H9 (cell line): ENCODE measurements at regions not wholly inside any gene's neighbourhood (a gene's known extent, or its start where the extent isn't known, plus 50 kb on each side); places are given as distances from the start of the nearest gene placed in this dataset.

ENCODE experiments used
- DNase-seq: peaks from one replicate; pipeline ENCODE4 v3.0.0-alpha.2; 2017
- H2AFZ ChIP-seq: one replicate; pipeline ENCODE4 v1.6.1; 2013; ENCODE audit warnings: mild to moderate bottlenecking, low read length, control low read depth, moderate library complexity
- H2AK5ac ChIP-seq: 2 replicates; pipeline ENCODE4 v1.6.1; 2013; ENCODE audit warnings: low read length, control low read depth, mixed read lengths; ENCODE audit not compliant: insufficient read length
- H2BK120ac ChIP-seq: one replicate; pipeline ENCODE4 v1.6.1; 2013; ENCODE audit warnings: low read depth, mild to moderate bottlenecking, low read length, control low read depth, inconsistent platforms; ENCODE audit not compliant: poor library complexity, severe bottlenecking
- H2BK12ac ChIP-seq: 2 replicates; pipeline ENCODE4 v1.6.1; 2013; ENCODE audit warnings: low read length, control low read depth, mixed read lengths, low read depth; ENCODE audit not compliant: insufficient read length
- H2BK15ac ChIP-seq: 2 replicates; pipeline ENCODE4 v1.6.1; 2013; ENCODE audit warnings: low read depth, low read length, control low read depth
- H2BK20ac ChIP-seq: one replicate; pipeline ENCODE4 v1.6.1; 2013; ENCODE audit warnings: low read depth, mild to moderate bottlenecking, low read length, control low read depth, inconsistent platforms; ENCODE audit not compliant: poor library complexity, severe bottlenecking
- H2BK5ac ChIP-seq: 2 replicates; pipeline ENCODE4 v1.6.1; 2013; ENCODE audit warnings: low read length, control low read depth, mixed read lengths; ENCODE audit not compliant: insufficient read length
- H3K14ac ChIP-seq: 2 replicates; pipeline ENCODE4 v1.6.1; 2013; ENCODE audit warnings: low read length, control low read depth; ENCODE audit not compliant: insufficient read depth
- H3K18ac ChIP-seq: 2 replicates; pipeline ENCODE4 v1.6.1; 2013; ENCODE audit warnings: low read depth, mild to moderate bottlenecking, mixed read lengths, low read length, control low read depth; ENCODE audit not compliant: insufficient read length
- H3K23ac ChIP-seq: 2 replicates; pipeline ENCODE4 v1.6.1; 2013; ENCODE audit warnings: low read length, control low read depth, mixed read lengths, low read depth; ENCODE audit not compliant: insufficient read length
- H3K23me2 ChIP-seq: 2 replicates; pipeline ENCODE4 v1.6.1; 2013; ENCODE audit warnings: low read depth, mild to moderate bottlenecking, mixed read lengths, low read length, control low read depth; ENCODE audit not compliant: insufficient read length, poor library complexity, severe bottlenecking
- H3K27ac ChIP-seq: 2 replicates; pipeline ENCODE4 v1.5.1; 2013; ENCODE audit warnings: low read length, control low read depth, mixed read lengths, low read depth; ENCODE audit not compliant: insufficient read length
- H3K27me3 ChIP-seq: 2 replicates; pipeline ENCODE4 v1.6.1; 2013; ENCODE audit warnings: low read length, control low read depth, inconsistent platforms; ENCODE audit not compliant: insufficient read depth
- H3K4ac ChIP-seq: 2 replicates; pipeline ENCODE4 v1.6.1; 2013; ENCODE audit warnings: low read depth, mild to moderate bottlenecking, control low read depth, inconsistent platforms, low read length, moderate library complexity
- H3K4me1 ChIP-seq: 2 replicates; pipeline ENCODE4 v1.6.1; 2013; ENCODE audit warnings: low read length, control low read depth, inconsistent platforms; ENCODE audit not compliant: insufficient read depth
- H3K4me2 ChIP-seq: 2 replicates; pipeline ENCODE4 v1.6.1; 2013; ENCODE audit warnings: low read length, control low read depth, mixed read lengths; ENCODE audit not compliant: insufficient read length, insufficient read depth
- H3K56ac ChIP-seq: 2 replicates; pipeline ENCODE4 v1.6.1; 2013; ENCODE audit warnings: low read depth, mild to moderate bottlenecking, mixed read lengths, low read length, control low read depth; ENCODE audit not compliant: insufficient read length
- H3K79me1 ChIP-seq: 2 replicates; pipeline ENCODE4 v1.6.1; 2013; ENCODE audit warnings: low read depth, mild to moderate bottlenecking, moderate library complexity, low read length, control low read depth, inconsistent platforms; ENCODE audit not compliant: insufficient read depth, poor library complexity, severe bottlenecking
- H3K79me2 ChIP-seq: 2 replicates; pipeline ENCODE4 v1.6.1; 2013; ENCODE audit warnings: low read length, control low read depth, inconsistent platforms; ENCODE audit not compliant: insufficient read depth
- H3K9ac ChIP-seq: 2 replicates; pipeline ENCODE4 v1.6.1; 2013; ENCODE audit warnings: low read length, control low read depth, mixed read lengths; ENCODE audit not compliant: insufficient read length; ENCODE audit errors: extremely low read depth
- H3K9me3 ChIP-seq: one replicate; pipeline ENCODE4 v1.6.1; 2013; ENCODE audit warnings: low read depth, low read length, inconsistent platforms; ENCODE audit not compliant: control insufficient read depth
- H3T11ph ChIP-seq: one replicate; pipeline ENCODE4 v1.6.1; 2013; ENCODE audit warnings: mild to moderate bottlenecking, low read length, control low read depth, inconsistent platforms
- H4K20me1 ChIP-seq: one replicate; pipeline ENCODE4 v1.6.1; 2013; ENCODE audit not compliant: control insufficient read depth, insufficient read length, insufficient read depth
- H4K5ac ChIP-seq: 2 replicates; pipeline ENCODE4 v1.6.1; 2013; ENCODE audit warnings: low read depth, mild to moderate bottlenecking, mixed read lengths, low read length, control low read depth; ENCODE audit not compliant: insufficient read length
- H4K8ac ChIP-seq: replicated peaks from 2 replicates; pipeline ENCODE4 v1.6.1; 2013; ENCODE audit warnings: low read length, control low read depth, mixed read lengths, low read depth; ENCODE audit not compliant: insufficient read length
- H4K91ac ChIP-seq: 2 replicates; pipeline ENCODE4 v1.6.1; 2013; ENCODE audit warnings: low read depth, mild to moderate bottlenecking, moderate library complexity, mixed read lengths, low read length, control low read depth; ENCODE audit not compliant: insufficient read length
- H3K27ac Mint-ChIP-seq, 3 experiments: 2 replicates in 2 of 3; 3 replicates in 1 of 3; pipeline ENCODE4 v1.8.0; 2020 to 2021; ENCODE audit warnings: mixed read lengths in 3 of 3, mild to moderate bottlenecking in 1 of 3, moderate library complexity in 1 of 3
- H3K27me3 Mint-ChIP-seq: 2 replicates; pipeline ENCODE4 v1.8.0; 2021; ENCODE audit warnings: low read depth, mild to moderate bottlenecking, moderate library complexity, mixed read lengths
- H3K36me3 Mint-ChIP-seq, 3 experiments: 2 replicates in 2 of 3; 3 replicates in 1 of 3; pipeline ENCODE4 v1.8.0; 2020 to 2021; ENCODE audit warnings: low read depth in 3 of 3, mixed read lengths in 3 of 3; ENCODE audit not compliant: insufficient read depth in 1 of 3
- H3K4me1 Mint-ChIP-seq, 2 experiments: 2 replicates each; pipeline ENCODE4 v1.8.0; 2020; ENCODE audit warnings: mixed read lengths in 2 of 2
- H3K4me3 Mint-ChIP-seq, 2 experiments: 2 replicates in 1 of 2; 3 replicates in 1 of 2; pipeline ENCODE4 v1.8.0; 2020 to 2021; ENCODE audit warnings: mild to moderate bottlenecking in 2 of 2, mixed read lengths in 2 of 2, moderate library complexity in 1 of 2
- H3K9me3 Mint-ChIP-seq, 2 experiments: 2 replicates in 1 of 2; 3 replicates in 1 of 2; pipeline ENCODE4 v1.8.0; 2020; ENCODE audit warnings: mild to moderate bottlenecking in 2 of 2, mixed read lengths in 2 of 2, moderate library complexity in 1 of 2
- CTCF ChIP-seq: fragments of 200-600 bp; sonication (generic); conservative IDR thresholded peaks from 3 replicates; pipeline ENCODE4 v1.8.0; 2021; ENCODE audit warnings: antibody characterized with exemption, mild to moderate bottlenecking
- WGBS: extraction: QIAGEN DNeasy Blood & Tissue Kit; methylation state at CpG from one replicate; pipeline ENCODE4 v1.1.7; 2013; ENCODE audit warnings: missing lambda C conversion rate, low lambda C conversion rate, mixed read lengths; ENCODE audit not compliant: insufficient read length; ENCODE audit errors: extremely low coverage; 5-methylcytosine and 5-hydroxymethylcytosine counted together

GRCh38 chr3:13158871-13159270 is 85.6 kb upstream of the IQSEC1 start:
- H3K18ac ChIP-seq: no peak overlapping the region
- H3K56ac ChIP-seq: no peak overlapping the region
- no peaks in the 10 kb centered on the region for H3K79me1 ChIP-seq
- H3K36me3 Mint-ChIP-seq: peaks cover 4 to 10% (median 10%) of the 10 kb centered on the region in 3 experiments
- no peak for TF ChIP-seq CTCF
- H3K4me1 ChIP-seq: peaks cover 7% of the 10 kb centered on the region; the same call in 1 of the 2 replicates
- H3T11ph ChIP-seq: no peak overlapping the region
- H2BK15ac ChIP-seq: no peak overlapping the region
- H2AFZ ChIP-seq: no peak overlapping the region
- no peaks in the 10 kb centered on the region for H3K9me3 ChIP-seq
- H3K79me2 ChIP-seq: no peaks in the 10 kb centered on the region
- H3K4me1 Mint-ChIP-seq: peaks cover 42 to 50% of the 10 kb centered on the region in 2 experiments
- no peak overlapping the region for H3K14ac ChIP-seq
- no peak overlapping the region for H2AK5ac ChIP-seq
- H3K27me3 Mint-ChIP-seq: no peaks in the 10 kb centered on the region
- H2BK5ac ChIP-seq: no peak overlapping the region
- no CpG with 5 or more reads among the region's 6 CpGs for WGBS
- no peak for DNase-seq
- H3K4me2 ChIP-seq: no peak overlapping the region
- H3K27ac ChIP-seq: no peak overlapping the region
- H3K4ac ChIP-seq: no peak overlapping the region
- H4K8ac ChIP-seq: no peak overlapping the region
- H4K20me1 ChIP-seq: no peaks in the 10 kb centered on the region
- no peak overlapping the region for H3K9ac ChIP-seq
- no peak overlapping the region for H3K23ac ChIP-seq
- no peak overlapping the region for H4K91ac ChIP-seq
- no peak overlapping the region for H2BK20ac ChIP-seq
- no peaks in the 10 kb centered on the region for H3K27me3 ChIP-seq
- H2BK12ac ChIP-seq: no peak overlapping the region
- no peak overlapping the region for H4K5ac ChIP-seq
- peaks cover 4 to 20% of the 10 kb centered on the region in 2 experiments; a peak in 4 of 5 replicates for H3K9me3 Mint-ChIP-seq
- no peaks in the 10 kb centered on the region for H3K23me2 ChIP-seq
- H3K27ac Mint-ChIP-seq: 0 out of 7 replicates have a peak overlapping the region, but pooled peaks of 1 of the 3 experiments have one; percentile 20
- H3K4me3 Mint-ChIP-seq: no peak overlapping the region
- no peak overlapping the region for H2BK120ac ChIP-seq
